Activated CD8-positive, alpha-beta memory T cell treated with anti-CD3 and anti-CD28 coated beads for 4 hours (primary cell): ENCODE measurements at regions not wholly inside any gene's neighbourhood (a gene's known extent, or its start where the extent isn't known, plus 50 kb on each side); places are given as distances from the start of the nearest gene placed in this dataset.
"Not testable (repeated sequence)": the region's sequence is repeated elsewhere in the genome, so short reads cannot be mapped to it uniquely, and the experiment has no call there.

Source experiments
- DNase-seq, 2 donors: peaks; one replicate each; pipeline ENCODE4 v3.0.0-alpha.2; 2020; ENCODE audit warnings: low read depth in 2 of 2

GRCh38 chr10:100662067-100662466 is 83.3 kb upstream of the PAX2 start:
- DNase-seq: no peak

GRCh38 chr10:100664316-100665149 is 80.8 kb upstream of the PAX2 start:
- no peak for DNase-seq

- DNase-seq: not testable (repeated sequence)
These were observed 78.7 kb upstream of the PAX2 start for GRCh38 chr10:100666634-100667033.

- DNase-seq: no peak
These were observed 75.8 kb upstream of the PAX2 start for GRCh38 chr10:100669616-100670015.

GRCh38 chr10:100670368-100670767 is 75.0 kb upstream of the PAX2 start:
- DNase-seq: no peak

- DNase-seq: peak in 1 of 2 donors; percentile 10
These were observed 74.4 kb upstream of the PAX2 start for GRCh38 chr10:100670828-100671479.

GRCh38 chr10:100672199-100672598 is 73.2 kb upstream of the PAX2 start:
- no peak for DNase-seq

GRCh38 chr10:100677290-100677945 is 68.0 kb upstream of the PAX2 start:
- no peak for DNase-seq

GRCh38 chr10:100679327-100679726 is 66.1 kb upstream of the PAX2 start:
- no peak for DNase-seq

GRCh38 chr10:100683004-100683403 is 62.4 kb upstream of the PAX2 start:
- no peak for DNase-seq

- DNase-seq: no peak
These were observed 61.7 kb upstream of the PAX2 start for GRCh38 chr10:100683545-100684300.

GRCh38 chr10:100684688-100685235 is 60.6 kb upstream of the PAX2 start:
- no peak for DNase-seq

- DNase-seq: no peak
These were observed 60.1 kb upstream of the PAX2 start for GRCh38 chr10:100685331-100685730.

- no peak for DNase-seq
These were observed 58.0 kb upstream of the PAX2 start for GRCh38 chr10:100687143-100688003.

- DNase-seq: no peak
These were observed 57.2 kb upstream of the PAX2 start for GRCh38 chr10:100688201-100688600.

- no peak for DNase-seq
These were observed 51.6 kb upstream of the PAX2 start for GRCh38 chr10:100693821-100694220.
